Neural progenitor cell (in vitro differentiated cells): ENCODE measurements at regions not wholly inside any gene's neighbourhood (a gene's known extent, or its start where the extent isn't known, plus 50 kb on each side); places are given as distances from the start of the nearest gene placed in this dataset.

ENCODE experiments used
- EZH2 ChIP-seq: fragments of 200-600 bp; sonication (generic); IDR thresholded peaks from 2 replicates; pipeline ENCODE4 v1.6.1; 2017; ENCODE audit warnings: antibody characterized with exemption, mild to moderate bottlenecking, moderate library complexity
- EZH2phosphoT487 ChIP-seq: fragments of 200-600 bp; sonication (generic); IDR thresholded peaks from 2 replicates; pipeline ENCODE4 v1.6.1; 2017; ENCODE audit warnings: antibody characterized with exemption
- TF ChIP-seq, protein P1 (sequence below): fragments of 200-600 bp; sonication (generic); IDR thresholded peaks from 2 replicates; pipeline ENCODE4 v1.5.1; 2017; ENCODE audit warnings: antibody characterized with exemption, mild to moderate bottlenecking

DNA sequence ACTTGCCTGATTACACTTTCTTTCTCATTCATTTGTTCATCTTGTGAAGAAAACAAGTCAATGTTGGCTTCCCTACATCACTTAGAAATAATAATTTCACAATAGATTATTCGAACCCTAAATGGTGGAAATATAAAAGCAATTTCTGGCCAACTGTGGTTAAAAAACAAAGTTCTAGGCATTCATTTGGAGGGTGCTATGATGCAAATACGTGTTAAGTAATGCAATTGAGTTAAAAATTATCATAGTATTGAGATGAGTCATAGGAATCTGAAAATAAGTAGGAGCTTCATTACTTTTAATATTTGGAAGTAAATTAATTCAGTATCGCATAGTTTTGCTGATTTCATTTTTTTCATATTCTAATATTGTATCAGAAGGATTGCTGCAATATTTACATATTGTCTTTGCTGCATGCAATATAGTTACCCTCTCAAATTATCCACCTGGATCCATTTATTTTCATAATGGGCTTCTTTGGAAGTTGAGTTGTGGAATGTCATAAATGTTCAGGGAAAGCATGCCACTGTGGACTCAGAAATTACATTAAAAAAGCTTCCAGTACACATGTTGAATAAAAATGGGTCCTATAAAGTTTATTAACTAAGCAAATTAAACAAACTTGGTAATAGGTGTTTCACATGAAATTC, 647.7 kb upstream of the WWC1 start:
- TF ChIP-seq, protein P1, sequence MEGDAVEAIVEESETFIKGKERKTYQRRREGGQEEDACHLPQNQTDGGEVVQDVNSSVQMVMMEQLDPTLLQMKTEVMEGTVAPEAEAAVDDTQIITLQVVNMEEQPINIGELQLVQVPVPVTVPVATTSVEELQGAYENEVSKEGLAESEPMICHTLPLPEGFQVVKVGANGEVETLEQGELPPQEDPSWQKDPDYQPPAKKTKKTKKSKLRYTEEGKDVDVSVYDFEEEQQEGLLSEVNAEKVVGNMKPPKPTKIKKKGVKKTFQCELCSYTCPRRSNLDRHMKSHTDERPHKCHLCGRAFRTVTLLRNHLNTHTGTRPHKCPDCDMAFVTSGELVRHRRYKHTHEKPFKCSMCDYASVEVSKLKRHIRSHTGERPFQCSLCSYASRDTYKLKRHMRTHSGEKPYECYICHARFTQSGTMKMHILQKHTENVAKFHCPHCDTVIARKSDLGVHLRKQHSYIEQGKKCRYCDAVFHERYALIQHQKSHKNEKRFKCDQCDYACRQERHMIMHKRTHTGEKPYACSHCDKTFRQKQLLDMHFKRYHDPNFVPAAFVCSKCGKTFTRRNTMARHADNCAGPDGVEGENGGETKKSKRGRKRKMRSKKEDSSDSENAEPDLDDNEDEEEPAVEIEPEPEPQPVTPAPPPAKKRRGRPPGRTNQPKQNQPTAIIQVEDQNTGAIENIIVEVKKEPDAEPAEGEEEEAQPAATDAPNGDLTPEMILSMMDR, result no peak
- TF ChIP-seq EZH2 (no peak), EZH2phosphoT487 (no peak)
